Left lobe of liver (tissue), 2 donors: ENCODE measurements at regions not wholly inside any gene's neighbourhood (a gene's known extent, or its start where the extent isn't known, plus 50 kb on each side); places are given as distances from the start of the nearest gene placed in this dataset.
"Not testable (repeated sequence)": the region's sequence is repeated elsewhere in the genome, so short reads cannot be mapped to it uniquely, and the experiment has no call there.

ENCODE experiments used
- ATAC-seq: fragments of 200-7000 bp; cut with Tn5 transposase; one replicate; pipeline ENCODE4 v1.9.1; 2020; ENCODE audit warnings: mild to moderate bottlenecking, moderate library complexity
- DNase-seq: peaks from one replicate; pipeline ENCODE4 v3.0.0-alpha.2; 2020; ENCODE audit warnings: low spot score
- donor health status: DM: no; HTN: no; CAD: no; lungs with moderate emphysema.
- donor health status: DM: no; HTN: yes; CAD: no.

GRCh38 chr16:63776034-63776433 lies 1345.8 kb downstream of the CDH11 start:
- no peak for ATAC-seq
- no peak for DNase-seq

- ATAC-seq (no peak), DNase-seq (no peak)
Observed at GRCh38 chr16:63774302-63774701, 1347.6 kb downstream of the CDH11 start.

- ATAC-seq = no peak
- no peak for DNase-seq
Observed at GRCh38 chr16:63769211-63769610, 1352.7 kb downstream of the CDH11 start.

GRCh38 chr16:63760246-63760645 lies 1361.6 kb downstream of the CDH11 start:
- not testable (repeated sequence) for ATAC-seq, DNase-seq

- no peak for ATAC-seq
- DNase-seq = no peak
Observed at GRCh38 chr16:63752347-63752746, 1369.5 kb downstream of the CDH11 start.

DNA sequence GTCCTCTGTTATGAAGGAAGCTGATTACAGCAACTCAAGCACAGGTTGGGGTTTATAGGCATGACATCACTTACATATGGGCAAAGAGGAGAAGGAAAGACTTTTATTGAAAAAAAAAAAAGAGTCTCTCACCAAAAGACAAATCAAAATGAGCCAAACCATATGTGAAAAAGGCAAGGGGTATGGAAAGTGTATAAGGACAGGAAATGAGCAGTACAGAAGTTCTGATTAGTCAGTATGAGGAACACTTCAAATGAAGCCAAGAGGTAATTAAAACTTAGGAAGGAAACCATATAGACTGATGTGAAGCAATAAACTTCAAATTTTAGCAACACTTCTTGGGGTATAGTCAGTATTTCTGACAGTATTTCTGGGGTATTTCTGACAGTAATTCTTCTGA lies 1372.6 kb downstream of the CDH11 start:
- ATAC-seq (no peak), DNase-seq (no peak)

- DNase-seq = no peak
- no peak for ATAC-seq
Observed at GRCh38 chr16:63745456-63745855, 1376.4 kb downstream of the CDH11 start.

- no peak for DNase-seq
- no peak for ATAC-seq
Observed at GRCh38 chr16:63744077-63744874, 1377.6 kb downstream of the CDH11 start.

DNA sequence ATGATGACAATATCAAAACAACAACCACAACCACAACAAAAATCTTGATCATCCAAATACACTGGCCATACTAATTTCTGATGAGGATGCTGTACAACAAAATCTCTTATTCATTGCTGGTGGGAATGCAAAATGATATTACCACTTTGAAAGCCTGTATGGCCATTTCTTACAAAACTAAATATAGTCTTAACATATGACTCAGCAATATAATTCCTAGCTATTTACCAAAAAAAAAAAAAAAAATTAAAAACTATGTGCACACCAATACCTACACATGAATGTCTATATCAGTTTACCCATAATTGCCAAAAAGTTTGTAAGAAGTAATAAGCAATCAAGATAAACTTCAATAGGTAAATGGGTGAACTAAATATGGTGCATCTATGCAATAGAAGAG lies 1379.7 kb downstream of the CDH11 start:
- ATAC-seq (no peak), DNase-seq (no peak)

- DNase-seq = no peak
Observed at GRCh38 chr16:63737633-63738032, 1384.2 kb downstream of the CDH11 start.

GRCh38 chr16:63735456-63735855 lies 1386.4 kb downstream of the CDH11 start:
- ATAC-seq (no peak), DNase-seq (no peak)

More at GRCh38 chr16:63737633-63738032, 1384.2 kb downstream of the CDH11 start:
- no peak for ATAC-seq

- ATAC-seq (no peak), DNase-seq (no peak)
Observed at GRCh38 chr16:63720848-63721247, 1401.0 kb downstream of the CDH11 start.

DNA sequence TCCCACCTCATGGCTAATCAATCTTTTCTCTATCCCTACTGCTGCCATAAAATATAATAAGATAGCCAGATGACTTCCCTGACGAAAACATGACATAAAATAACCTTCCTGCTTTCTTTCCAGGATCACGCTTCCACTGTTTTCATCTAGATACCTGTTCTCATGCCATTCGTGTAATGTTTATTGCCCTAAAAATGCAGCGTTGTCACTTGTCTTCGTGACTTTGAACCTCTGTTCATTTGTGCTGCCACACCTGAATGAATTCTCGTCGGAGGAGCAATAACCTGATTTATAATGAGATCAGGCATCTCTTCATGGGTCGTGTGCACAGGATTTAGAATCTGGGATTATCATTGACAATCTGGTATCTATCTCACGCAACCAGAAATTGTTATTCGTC lies 1401.9 kb downstream of the CDH11 start:
- no peak for ATAC-seq
- no peak for DNase-seq

- no peak for ATAC-seq
Observed at GRCh38 chr16:63717806-63718205, 1404.1 kb downstream of the CDH11 start.

GRCh38 chr16:63714876-63715275 lies 1407.0 kb downstream of the CDH11 start:
- no peak for DNase-seq
- no peak for ATAC-seq

More at GRCh38 chr16:63717806-63718205, 1404.1 kb downstream of the CDH11 start:
- no peak for DNase-seq

DNA sequence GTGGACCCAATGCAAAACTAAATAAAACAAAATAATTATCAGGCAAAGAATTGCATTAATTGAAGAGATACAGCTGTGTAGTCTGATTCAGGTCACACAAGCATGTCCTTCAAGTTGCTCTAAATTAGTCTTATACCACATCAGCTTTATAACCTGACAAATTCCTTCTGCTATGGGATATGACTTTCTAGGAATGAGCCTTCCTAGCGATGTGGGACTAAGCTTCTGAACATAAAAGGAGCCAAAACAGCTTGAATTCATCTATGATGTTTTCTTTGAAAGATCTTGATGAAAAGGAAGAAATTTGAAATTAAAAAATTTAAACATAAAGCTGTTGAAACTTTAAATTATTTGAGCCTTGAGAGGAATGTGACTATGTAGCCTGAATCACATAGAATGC lies 1409.1 kb downstream of the CDH11 start:
- ATAC-seq = no peak
- DNase-seq = no peak

- DNase-seq (no peak), ATAC-seq (no peak)
Observed at GRCh38 chr16:63703612-63704011, 1418.3 kb downstream of the CDH11 start.

DNA sequence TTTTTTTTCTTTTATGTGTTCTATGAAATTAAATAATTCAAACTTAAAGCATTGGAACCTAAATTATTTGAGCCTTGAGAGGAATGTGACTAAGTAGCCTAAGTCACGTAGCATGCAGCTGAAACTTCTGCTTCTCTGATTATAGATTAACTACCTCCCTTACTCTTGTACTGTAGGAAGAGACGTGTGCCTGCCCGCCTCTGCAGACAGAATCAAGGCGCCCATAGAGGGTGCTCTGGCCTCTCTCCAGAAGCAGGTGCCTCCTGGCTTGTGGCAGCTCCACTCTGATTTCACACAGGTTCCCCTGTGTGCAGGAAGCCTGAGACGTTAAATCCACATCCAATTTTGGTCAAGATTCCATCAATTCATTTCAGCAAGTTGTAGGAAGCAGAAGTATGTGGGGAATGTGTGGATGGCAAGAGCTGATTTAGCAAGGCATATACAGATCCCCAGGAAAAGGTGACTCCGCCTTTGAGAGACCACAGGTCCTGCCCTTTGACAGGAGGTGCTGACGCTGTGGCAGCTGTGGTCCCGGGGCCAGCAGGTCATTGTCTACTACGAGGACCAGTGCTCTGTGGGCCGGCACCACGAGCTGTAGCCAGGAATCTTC lies 1418.8 kb downstream of the CDH11 start:
- DNase-seq = no peak
- ATAC-seq = no peak

DNA sequence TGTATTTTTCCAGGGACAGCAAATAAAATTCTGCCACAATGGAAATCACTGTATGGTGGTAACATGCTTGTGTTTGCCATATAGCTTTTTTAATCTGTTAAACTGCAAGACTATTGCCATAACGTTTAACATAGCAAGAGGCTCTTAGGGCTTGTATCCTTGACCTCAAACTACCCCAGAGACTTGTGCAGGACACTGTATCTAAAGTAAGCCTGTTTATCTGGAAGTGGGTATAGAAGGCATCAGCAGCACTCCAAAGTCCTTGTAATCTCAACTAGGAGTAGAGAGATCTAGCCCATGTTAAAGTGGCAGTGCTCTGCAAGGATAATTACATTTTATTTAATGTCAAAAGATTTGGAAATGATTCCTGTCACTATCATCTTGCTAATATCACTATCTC lies 1424.1 kb downstream of the CDH11 start:
- ATAC-seq (no peak), DNase-seq (no peak)

DNA sequence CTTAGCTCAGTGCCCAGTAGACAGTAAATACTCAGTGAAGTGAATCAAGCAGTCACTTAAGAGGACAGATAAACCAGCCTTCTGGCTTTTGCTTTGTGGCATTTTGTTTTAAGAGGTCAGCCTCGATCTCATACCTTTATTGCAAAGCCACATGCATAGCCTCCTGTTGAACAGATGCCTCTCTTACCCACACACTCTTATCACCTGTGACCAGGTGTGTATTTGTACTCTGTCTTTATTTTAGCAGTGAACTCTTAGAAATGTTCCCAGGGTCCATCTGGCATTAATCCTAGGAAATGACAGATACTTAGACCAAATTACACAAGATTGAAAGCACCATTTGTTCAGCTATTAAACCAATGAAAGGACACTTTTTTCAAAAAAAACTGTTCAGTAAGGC lies 1426.5 kb downstream of the CDH11 start:
- ATAC-seq (no peak), DNase-seq (no peak)

DNA sequence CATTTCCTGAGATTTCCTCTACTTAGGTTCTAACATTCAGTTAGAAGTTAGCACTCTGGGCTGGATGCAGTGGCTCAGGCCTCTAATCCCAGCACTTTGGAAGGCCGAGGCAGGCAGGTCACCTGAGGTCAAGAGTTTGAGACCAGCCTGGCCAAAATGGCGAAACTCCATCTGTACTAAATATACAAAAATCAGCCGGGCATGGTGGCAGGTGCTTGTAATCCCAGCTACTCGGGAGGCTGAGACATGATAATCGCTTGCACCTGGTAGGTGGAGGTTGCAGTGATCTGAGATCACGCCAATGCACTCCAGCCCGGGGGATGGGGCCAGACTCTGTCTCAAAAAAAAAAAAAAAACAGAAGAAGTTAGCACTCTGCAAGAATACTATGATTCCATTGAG lies 1430.9 kb downstream of the CDH11 start:
- no peak for DNase-seq
- no peak for ATAC-seq

DNA sequence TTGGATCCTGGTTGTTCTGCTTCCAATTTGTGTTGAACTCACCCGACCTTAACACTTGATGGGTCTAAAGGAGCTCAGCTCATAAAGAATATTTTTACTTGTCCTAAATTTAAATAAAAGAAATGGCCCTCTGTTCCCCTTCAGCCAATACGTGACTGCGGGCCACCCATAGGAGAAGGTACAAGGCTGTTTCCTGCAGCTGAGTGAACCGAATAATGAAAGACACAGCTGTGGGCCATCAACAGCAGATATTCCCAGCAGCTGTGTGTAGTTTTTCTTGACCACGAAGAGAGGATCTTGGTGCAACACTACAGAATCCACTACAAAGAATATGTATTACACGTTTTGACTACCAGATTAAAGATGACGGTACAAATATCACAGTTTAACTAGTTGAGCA lies 1431.6 kb downstream of the CDH11 start:
- ATAC-seq = no peak
- DNase-seq = no peak

GRCh38 chr16:63689068-63689467 lies 1432.8 kb downstream of the CDH11 start:
- DNase-seq = no peak
- ATAC-seq = no peak
